WTC11 (cell line): ENCODE measurements at regions not wholly inside any gene's neighbourhood (a gene's known extent, or its start where the extent isn't known, plus 50 kb on each side); places are given as distances from the start of the nearest gene placed in this dataset.

Experiments used
- ATAC-seq: fragments of 200-7000 bp; cut with Tn5 transposase; 2 replicates; pipeline ENCODE4 v1.10.0; 2021; ENCODE audit warnings: mild to moderate bottlenecking, moderate library complexity
- CTCF ChIA-PET: fragments of 300-600 bp; sonication (Branson Sonifier 250); formaldehyde crosslinking; loops from one replicate; lab custom pipeline; 2021; ENCODE audit warnings: antibody characterized with exemption; lab: Charles Lee
- POLR2A ChIA-PET: fragments of 350-600 bp; sonication (Branson Sonifier 250); formaldehyde crosslinking; loops from one replicate; lab custom pipeline; 2021; ENCODE audit warnings: antibody characterized with exemption; lab: Charles Lee
- DNase-seq: peaks from one replicate; pipeline ENCODE4 v3.0.0; 2021; ENCODE audit warnings: low spot score
- H3K27ac Mint-ChIP-seq: 2 replicates; pipeline ENCODE4 v1.8.0; 2021; ENCODE audit warnings: mixed read lengths
- H3K27me3 Mint-ChIP-seq: 2 replicates; pipeline ENCODE4 v1.8.0; 2021; ENCODE audit warnings: low read depth, mild to moderate bottlenecking, moderate library complexity, mixed read lengths
- H3K36me3 Mint-ChIP-seq: 2 replicates; pipeline ENCODE4 v1.8.0; 2021; ENCODE audit warnings: mixed read lengths
- H3K4me1 Mint-ChIP-seq: 2 replicates; pipeline ENCODE4 v1.8.0; 2022; ENCODE audit warnings: mixed read lengths
- H3K4me3 Mint-ChIP-seq: 2 replicates; pipeline ENCODE4 v1.8.0; 2021; ENCODE audit warnings: mild to moderate bottlenecking, moderate library complexity, mixed read lengths
- H3K9me3 Mint-ChIP-seq: 2 replicates; pipeline ENCODE4 v1.8.0; 2021; ENCODE audit warnings: mixed read lengths
- AFF4 ChIP-seq: sonication (generic); formaldehyde crosslinking; IDR thresholded peaks from 2 replicates; pipeline ENCODE4 v1.8.1; 2023; ENCODE audit warnings: mild to moderate bottlenecking, missing genetic modification reagents, borderline replicate concordance
- ATF1 ChIP-seq: sonication (generic); formaldehyde crosslinking; IDR thresholded peaks from 2 replicates; pipeline ENCODE4 v1.8.1; 2023; ENCODE audit warnings: mild to moderate bottlenecking, moderate library complexity, missing genetic modification reagents
- CBFB ChIP-seq: sonication (generic); formaldehyde crosslinking; IDR thresholded peaks from 2 replicates; pipeline ENCODE4 v1.8.1; 2022; ENCODE audit warnings: mild to moderate bottlenecking, low read depth, missing genetic modification reagents
- GRHL2 ChIP-seq: fragments of 250-450 bp; sonication (Bioruptor Pico); IDR thresholded peaks from 2 replicates; pipeline ENCODE4 v1.8.0; 2022; ENCODE audit warnings: mild to moderate bottlenecking, moderate library complexity; ENCODE audit not compliant: insufficient replicate concordance, severe bottlenecking
- MXD4 ChIP-seq: fragments of 250-450 bp; sonication (Bioruptor Pico); IDR thresholded peaks from 2 replicates; pipeline ENCODE4 v1.8.0; 2021; ENCODE audit warnings: mild to moderate bottlenecking, moderate library complexity, borderline replicate concordance
- MYBL2 ChIP-seq: sonication (generic); formaldehyde crosslinking; IDR thresholded peaks from 2 replicates; pipeline ENCODE4 v1.8.1; 2023; ENCODE audit warnings: mild to moderate bottlenecking, moderate library complexity, missing genetic modification reagents
- NFE2L1 ChIP-seq: sonication (generic); formaldehyde crosslinking; IDR thresholded peaks from 2 replicates; pipeline ENCODE4 v1.8.1; 2023; ENCODE audit warnings: missing genetic modification reagents
- PREB ChIP-seq: sonication (generic); formaldehyde crosslinking; IDR thresholded peaks from 2 replicates; pipeline ENCODE4 v1.8.1; 2022; ENCODE audit warnings: mild to moderate bottlenecking, missing genetic modification reagents, moderate library complexity, borderline replicate concordance
- PRRX2 ChIP-seq: fragments of 250-450 bp; sonication (Bioruptor Pico); IDR thresholded peaks from 2 replicates; pipeline ENCODE4 v1.8.0; 2021; ENCODE audit warnings: mild to moderate bottlenecking
- SMAD4 ChIP-seq: sonication (generic); formaldehyde crosslinking; IDR thresholded peaks from 2 replicates; pipeline ENCODE4 v1.8.0; 2022; ENCODE audit warnings: mild to moderate bottlenecking, missing genetic modification reagents
- TCF7 ChIP-seq: sonication (generic); formaldehyde crosslinking; IDR thresholded peaks from 2 replicates; pipeline ENCODE4 v1.8.0; 2022; ENCODE audit warnings: mild to moderate bottlenecking, low read depth, missing genetic modification reagents, moderate library complexity
- ZNF219 ChIP-seq: sonication (generic); formaldehyde crosslinking; IDR thresholded peaks from 2 replicates; pipeline ENCODE4 v1.8.0; 2023; ENCODE audit warnings: missing genetic modification reagents, mild to moderate bottlenecking, borderline replicate concordance
- ZNF263 ChIP-seq: sonication (generic); formaldehyde crosslinking; IDR thresholded peaks from 2 replicates; pipeline ENCODE4 v1.8.1; 2022; ENCODE audit warnings: low read depth, mild to moderate bottlenecking, moderate library complexity, missing genetic modification reagents
- ZNF532 ChIP-seq: fragments of 250-450 bp; sonication (Bioruptor Pico); IDR thresholded peaks from 2 replicates; pipeline ENCODE4 v1.9.0; 2021; ENCODE audit warnings: mild to moderate bottlenecking, borderline replicate concordance
- ZNF671 ChIP-seq: fragments of 250-450 bp; sonication (Bioruptor Pico); IDR thresholded peaks from 2 replicates; pipeline ENCODE4 v1.8.0; 2021; ENCODE audit warnings: mild to moderate bottlenecking
- TF ChIP-seq, protein P1 (sequence below): sonication (generic); formaldehyde crosslinking; IDR thresholded peaks from 2 replicates; pipeline ENCODE4 v1.8.0; 2022; ENCODE audit warnings: mild to moderate bottlenecking, missing genetic modification reagents
- TF ChIP-seq, protein P2 (sequence below): sonication (generic); formaldehyde crosslinking; IDR thresholded peaks from 2 replicates; pipeline ENCODE4 v1.8.1; 2022; ENCODE audit warnings: mild to moderate bottlenecking, moderate library complexity, missing genetic modification reagents
- TF ChIP-seq, protein P3 (sequence below): fragments of 250-450 bp; sonication (Bioruptor Pico); IDR thresholded peaks from 2 replicates; pipeline ENCODE4 v2.1.2; 2022; ENCODE audit warnings: mild to moderate bottlenecking, moderate library complexity
- TF ChIP-seq, protein P4 (sequence below): sonication (generic); formaldehyde crosslinking; IDR thresholded peaks from 2 replicates; pipeline ENCODE4 v1.8.0; 2023; ENCODE audit warnings: missing genetic modification reagents, mild to moderate bottlenecking, borderline replicate concordance

DNA sequence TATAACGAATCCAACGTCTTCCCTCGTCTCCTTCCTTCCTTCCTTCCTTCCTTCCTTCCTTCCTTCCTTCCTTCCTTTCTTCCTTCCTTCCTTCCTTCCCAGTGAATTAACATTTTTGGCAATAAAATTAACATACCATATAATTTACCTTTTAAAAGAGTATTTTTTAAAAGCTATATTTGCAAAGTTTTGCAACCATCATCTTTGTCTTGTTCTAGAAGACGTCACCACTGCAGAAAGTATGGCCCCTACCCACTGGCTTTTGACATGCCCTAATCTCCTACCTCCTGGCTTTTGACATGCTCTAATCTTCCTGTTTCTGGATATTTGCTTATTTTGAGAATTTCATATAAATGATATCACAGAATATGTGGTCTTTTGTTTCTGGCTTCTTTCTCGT lies 1023.9 kb upstream of the ZEB2 start:
- Mint-ChIP-seq H3K4me1 (peaks cover 12% of the 10 kb centered on the region), H3K27ac (no peak overlapping the region), H3K36me3 (peaks cover 4% of the 10 kb centered on the region; the same call in 1 of the 2 replicates), H3K27me3 (no peaks in the 10 kb centered on the region), H3K4me3 (no peak overlapping the region), H3K9me3 (peaks cover 20% of the 10 kb centered on the region)
- ChIA-PET CTCF (no interaction called here), POLR2A (no interaction called here)
- ATAC-seq, result no peak
- DNase-seq, result no peak
- TF ChIP-seq ZNF219, result no peak
- no peak for TF ChIP-seq SMAD4
- TF ChIP-seq, protein P1, sequence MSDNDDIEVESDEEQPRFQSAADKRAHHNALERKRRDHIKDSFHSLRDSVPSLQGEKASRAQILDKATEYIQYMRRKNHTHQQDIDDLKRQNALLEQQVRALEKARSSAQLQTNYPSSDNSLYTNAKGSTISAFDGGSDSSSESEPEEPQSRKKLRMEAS (CRISPR knock-in tag), result no peak
- no peak for TF ChIP-seq TCF7 (CRISPR knock-in tag)
- no peak for TF ChIP-seq CBFB (CRISPR knock-in tag)
- no peak for TF ChIP-seq GRHL2 (CRISPR knock-in tag)
- TF ChIP-seq, protein P2, sequence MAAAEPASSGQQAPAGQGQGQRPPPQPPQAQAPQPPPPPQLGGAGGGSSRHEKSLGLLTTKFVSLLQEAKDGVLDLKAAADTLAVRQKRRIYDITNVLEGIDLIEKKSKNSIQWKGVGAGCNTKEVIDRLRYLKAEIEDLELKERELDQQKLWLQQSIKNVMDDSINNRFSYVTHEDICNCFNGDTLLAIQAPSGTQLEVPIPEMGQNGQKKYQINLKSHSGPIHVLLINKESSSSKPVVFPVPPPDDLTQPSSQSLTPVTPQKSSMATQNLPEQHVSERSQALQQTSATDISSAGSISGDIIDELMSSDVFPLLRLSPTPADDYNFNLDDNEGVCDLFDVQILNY (CRISPR knock-in tag), result no peak
- TF ChIP-seq ZNF671 (CRISPR knock-in tag), result no peak
- TF ChIP-seq, protein P3, sequence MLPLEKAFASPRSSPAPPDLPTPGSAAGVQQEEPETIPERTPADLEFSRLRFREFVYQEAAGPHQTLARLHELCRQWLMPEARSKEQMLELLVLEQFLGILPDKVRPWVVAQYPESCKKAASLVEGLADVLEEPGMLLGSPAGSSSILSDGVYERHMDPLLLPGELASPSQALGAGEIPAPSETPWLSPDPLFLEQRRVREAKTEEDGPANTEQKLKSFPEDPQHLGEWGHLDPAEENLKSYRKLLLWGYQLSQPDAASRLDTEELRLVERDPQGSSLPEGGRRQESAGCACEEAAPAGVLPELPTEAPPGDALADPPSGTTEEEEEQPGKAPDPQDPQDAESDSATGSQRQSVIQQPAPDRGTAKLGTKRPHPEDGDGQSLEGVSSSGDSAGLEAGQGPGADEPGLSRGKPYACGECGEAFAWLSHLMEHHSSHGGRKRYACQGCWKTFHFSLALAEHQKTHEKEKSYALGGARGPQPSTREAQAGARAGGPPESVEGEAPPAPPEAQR (CRISPR knock-in tag), result no peak
- TF ChIP-seq AFF4, result no peak
- TF ChIP-seq PREB (CRISPR knock-in tag), result no peak
- TF ChIP-seq MYBL2, result no peak

DNA sequence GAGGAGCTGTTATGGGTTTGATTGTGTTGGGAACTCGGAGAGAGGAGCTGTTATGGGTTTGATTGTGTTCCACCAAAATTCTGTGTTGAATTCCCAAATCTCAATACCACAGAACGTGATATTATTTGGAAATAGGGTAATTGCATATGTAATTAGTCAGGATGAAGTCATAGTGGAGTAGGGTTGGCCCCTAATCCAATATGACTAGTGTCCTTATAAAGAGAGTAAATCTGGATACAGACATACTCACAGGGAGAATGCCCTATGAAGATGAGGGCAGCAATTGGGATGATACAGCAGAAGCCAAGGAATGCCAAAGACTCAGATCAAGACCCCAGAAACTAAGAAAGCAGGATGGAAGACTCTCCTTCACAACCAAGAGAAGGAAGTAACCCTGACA lies 1023.2 kb upstream of the ZEB2 start:
- H3K27me3 Mint-ChIP-seq, result no peaks in the 10 kb centered on the region
- no peak overlapping the region for H3K4me3 Mint-ChIP-seq
- DNase-seq (no peak), ATAC-seq (no peak)
- ChIA-PET POLR2A (no interaction called here), CTCF (no interaction called here)
- H3K27ac Mint-ChIP-seq, result no peak overlapping the region
- peaks cover 16% of the 10 kb centered on the region for H3K4me1 Mint-ChIP-seq
- H3K9me3 Mint-ChIP-seq, result peaks cover 20% of the 10 kb centered on the region
- H3K36me3 Mint-ChIP-seq, result peaks cover 4% of the 10 kb centered on the region; the same call in 1 of the 2 replicates
- TF ChIP-seq NFE2L1 (no peak), ZNF532 (no peak), MXD4 (CRISPR knock-in tag) (no peak), ATF1 (CRISPR knock-in tag) (no peak), PRRX2 (CRISPR knock-in tag) (no peak), ZNF263 (CRISPR knock-in tag) (no peak)
- TF ChIP-seq, protein P4, sequence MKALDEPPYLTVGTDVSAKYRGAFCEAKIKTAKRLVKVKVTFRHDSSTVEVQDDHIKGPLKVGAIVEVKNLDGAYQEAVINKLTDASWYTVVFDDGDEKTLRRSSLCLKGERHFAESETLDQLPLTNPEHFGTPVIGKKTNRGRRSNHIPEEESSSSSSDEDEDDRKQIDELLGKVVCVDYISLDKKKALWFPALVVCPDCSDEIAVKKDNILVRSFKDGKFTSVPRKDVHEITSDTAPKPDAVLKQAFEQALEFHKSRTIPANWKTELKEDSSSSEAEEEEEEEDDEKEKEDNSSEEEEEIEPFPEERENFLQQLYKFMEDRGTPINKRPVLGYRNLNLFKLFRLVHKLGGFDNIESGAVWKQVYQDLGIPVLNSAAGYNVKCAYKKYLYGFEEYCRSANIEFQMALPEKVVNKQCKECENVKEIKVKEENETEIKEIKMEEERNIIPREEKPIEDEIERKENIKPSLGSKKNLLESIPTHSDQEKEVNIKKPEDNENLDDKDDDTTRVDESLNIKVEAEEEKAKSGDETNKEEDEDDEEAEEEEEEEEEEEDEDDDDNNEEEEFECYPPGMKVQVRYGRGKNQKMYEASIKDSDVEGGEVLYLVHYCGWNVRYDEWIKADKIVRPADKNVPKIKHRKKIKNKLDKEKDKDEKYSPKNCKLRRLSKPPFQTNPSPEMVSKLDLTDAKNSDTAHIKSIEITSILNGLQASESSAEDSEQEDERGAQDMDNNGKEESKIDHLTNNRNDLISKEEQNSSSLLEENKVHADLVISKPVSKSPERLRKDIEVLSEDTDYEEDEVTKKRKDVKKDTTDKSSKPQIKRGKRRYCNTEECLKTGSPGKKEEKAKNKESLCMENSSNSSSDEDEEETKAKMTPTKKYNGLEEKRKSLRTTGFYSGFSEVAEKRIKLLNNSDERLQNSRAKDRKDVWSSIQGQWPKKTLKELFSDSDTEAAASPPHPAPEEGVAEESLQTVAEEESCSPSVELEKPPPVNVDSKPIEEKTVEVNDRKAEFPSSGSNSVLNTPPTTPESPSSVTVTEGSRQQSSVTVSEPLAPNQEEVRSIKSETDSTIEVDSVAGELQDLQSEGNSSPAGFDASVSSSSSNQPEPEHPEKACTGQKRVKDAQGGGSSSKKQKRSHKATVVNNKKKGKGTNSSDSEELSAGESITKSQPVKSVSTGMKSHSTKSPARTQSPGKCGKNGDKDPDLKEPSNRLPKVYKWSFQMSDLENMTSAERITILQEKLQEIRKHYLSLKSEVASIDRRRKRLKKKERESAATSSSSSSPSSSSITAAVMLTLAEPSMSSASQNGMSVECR (CRISPR knock-in tag), result no peak
